C4-2B (cell line): ENCODE measurements at regions not wholly inside any gene's neighbourhood (a gene's known extent, or its start where the extent isn't known, plus 50 kb on each side); places are given as distances from the start of the nearest gene placed in this dataset.

Source experiments
- ZFX ChIP-seq: fragments of 450-650 bp; IDR thresholded peaks from 2 replicates; pipeline ENCODE4 v1.6.1; 2017
- TF ChIP-seq, protein P1 (sequence below): fragments of 450-650 bp; conservative IDR thresholded peaks from 2 replicates; pipeline ENCODE4 v1.5.1; 2017; ENCODE audit warnings: mild to moderate bottlenecking

DNA sequence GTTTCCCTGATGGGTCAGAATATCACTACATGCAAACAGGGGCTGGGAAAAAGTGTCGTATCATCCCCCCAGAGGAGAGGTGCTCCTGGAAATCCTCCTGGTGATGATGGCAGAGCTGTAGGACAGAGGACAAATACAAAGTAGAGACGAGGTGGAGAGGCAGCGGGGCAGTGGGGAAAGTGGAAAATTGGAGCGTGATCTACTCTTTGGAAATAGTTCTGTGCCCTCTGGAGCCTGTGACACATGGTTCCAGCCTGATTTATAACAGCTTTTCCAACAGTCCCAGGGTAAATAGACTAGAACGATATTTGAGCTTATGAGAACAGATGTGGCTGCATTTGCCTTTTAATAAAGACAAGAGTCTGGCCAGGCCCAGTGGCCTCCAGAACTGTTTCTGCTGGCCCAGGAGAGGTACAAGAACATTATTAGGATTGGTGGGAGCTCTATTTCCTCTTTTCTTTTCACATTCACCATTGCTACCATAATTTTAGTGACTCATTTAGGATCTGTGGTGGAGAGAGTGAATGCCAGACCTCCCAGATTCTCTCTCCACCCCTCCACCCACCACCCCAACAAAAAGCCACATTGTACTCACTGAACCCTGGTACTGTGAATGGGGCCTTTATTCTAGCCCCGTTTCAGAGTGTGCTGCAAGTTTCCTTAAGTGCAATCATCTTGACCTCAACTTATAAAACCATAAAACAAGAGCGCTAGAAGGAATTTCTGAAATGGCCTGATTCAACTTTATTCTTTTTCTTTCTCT is 78.3 kb downstream of the BTBD3 start:
- TF ChIP-seq, protein P1, sequence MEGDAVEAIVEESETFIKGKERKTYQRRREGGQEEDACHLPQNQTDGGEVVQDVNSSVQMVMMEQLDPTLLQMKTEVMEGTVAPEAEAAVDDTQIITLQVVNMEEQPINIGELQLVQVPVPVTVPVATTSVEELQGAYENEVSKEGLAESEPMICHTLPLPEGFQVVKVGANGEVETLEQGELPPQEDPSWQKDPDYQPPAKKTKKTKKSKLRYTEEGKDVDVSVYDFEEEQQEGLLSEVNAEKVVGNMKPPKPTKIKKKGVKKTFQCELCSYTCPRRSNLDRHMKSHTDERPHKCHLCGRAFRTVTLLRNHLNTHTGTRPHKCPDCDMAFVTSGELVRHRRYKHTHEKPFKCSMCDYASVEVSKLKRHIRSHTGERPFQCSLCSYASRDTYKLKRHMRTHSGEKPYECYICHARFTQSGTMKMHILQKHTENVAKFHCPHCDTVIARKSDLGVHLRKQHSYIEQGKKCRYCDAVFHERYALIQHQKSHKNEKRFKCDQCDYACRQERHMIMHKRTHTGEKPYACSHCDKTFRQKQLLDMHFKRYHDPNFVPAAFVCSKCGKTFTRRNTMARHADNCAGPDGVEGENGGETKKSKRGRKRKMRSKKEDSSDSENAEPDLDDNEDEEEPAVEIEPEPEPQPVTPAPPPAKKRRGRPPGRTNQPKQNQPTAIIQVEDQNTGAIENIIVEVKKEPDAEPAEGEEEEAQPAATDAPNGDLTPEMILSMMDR, result no peak
- TF ChIP-seq ZFX, result no peak
